Body of pancreas (tissue), 4 donors: ENCODE measurements at regions not wholly inside any gene's neighbourhood (a gene's known extent, or its start where the extent isn't known, plus 50 kb on each side); places are given as distances from the start of the nearest gene placed in this dataset.

Experiments
- POLR2A ChIP-seq, 3 donors: fragments of 450-650 bp; IDR thresholded peaks; one replicate each; pipeline ENCODE4 v1.6.1; 2016; ENCODE audit warnings: antibody characterized with exemption in 3 of 3, mild to moderate bottlenecking in 2 of 3
- TF ChIP-seq, protein P1 (sequence below), 7 experiments: fragments of 450-650 bp in 4 of 7; fragments of 200-600 bp in 3 of 7; sonication (generic) in 3 of 7; IDR thresholded peaks; one replicate each; pipeline ENCODE4 v1.5.1; 2016 to 2019; ENCODE audit warnings: antibody characterized with exemption in 7 of 7

- TF ChIP-seq, protein P1, sequence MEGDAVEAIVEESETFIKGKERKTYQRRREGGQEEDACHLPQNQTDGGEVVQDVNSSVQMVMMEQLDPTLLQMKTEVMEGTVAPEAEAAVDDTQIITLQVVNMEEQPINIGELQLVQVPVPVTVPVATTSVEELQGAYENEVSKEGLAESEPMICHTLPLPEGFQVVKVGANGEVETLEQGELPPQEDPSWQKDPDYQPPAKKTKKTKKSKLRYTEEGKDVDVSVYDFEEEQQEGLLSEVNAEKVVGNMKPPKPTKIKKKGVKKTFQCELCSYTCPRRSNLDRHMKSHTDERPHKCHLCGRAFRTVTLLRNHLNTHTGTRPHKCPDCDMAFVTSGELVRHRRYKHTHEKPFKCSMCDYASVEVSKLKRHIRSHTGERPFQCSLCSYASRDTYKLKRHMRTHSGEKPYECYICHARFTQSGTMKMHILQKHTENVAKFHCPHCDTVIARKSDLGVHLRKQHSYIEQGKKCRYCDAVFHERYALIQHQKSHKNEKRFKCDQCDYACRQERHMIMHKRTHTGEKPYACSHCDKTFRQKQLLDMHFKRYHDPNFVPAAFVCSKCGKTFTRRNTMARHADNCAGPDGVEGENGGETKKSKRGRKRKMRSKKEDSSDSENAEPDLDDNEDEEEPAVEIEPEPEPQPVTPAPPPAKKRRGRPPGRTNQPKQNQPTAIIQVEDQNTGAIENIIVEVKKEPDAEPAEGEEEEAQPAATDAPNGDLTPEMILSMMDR (IDR thresholded peaks at IDR 0.05) = no peak
- TF ChIP-seq POLR2A (IDR thresholded peaks at IDR 0.05) = no peak
These were observed 795.9 kb downstream of the XPNPEP1 start for GRCh38 chr10:109127363-109127762.
